ENCODE measurements at regions not wholly inside any gene's neighbourhood (a gene's known extent, or its start where the extent isn't known, plus 50 kb on each side); places are given as distances from the start of the nearest gene placed in this dataset.

- CTCF ChIA-PET, result no interaction called here
- in situ Hi-C loops (cut with MboI; ENCODE audit: low sequenced_read_pairs), result no loop called here
Observed at GRCh38 chr3:24781454-24781853, 286.8 kb upstream of the THRB start.

More at GRCh38 chr3:24781454-24781853, 286.8 kb upstream of the THRB start:
- no peak overlapping the region for H2BK5ac ChIP-seq (ENCODE audit: low read depth, low read length, poor library complexity, severe bottlenecking)
- dilution Hi-C loops (cut with HindIII; ENCODE audit: low sequenced_read_pairs, unreplicated experiment) (no loop called here), intact Hi-C loops (cut with micrococcal nuclease) (no loop called here)
- no peak overlapping the region for H3K14ac ChIP-seq (replicated peaks; ENCODE audit: low read depth, low read length)
- no peak overlapping the region for H3K4ac ChIP-seq (ENCODE audit: low read depth, low read length)
- no peaks in the 10 kb centered on the region for H3K4me1 ChIP-seq (ENCODE audit: control insufficient read depth, insufficient read depth, low read length)
- H4K8ac ChIP-seq (ENCODE audit: low read depth in 2 of 2, low read length in 2 of 2), result no peak overlapping the region
- H3K27ac ChIP-seq (ENCODE audit: insufficient read depth, low read length), result no peak overlapping the region
- no peak for ATAC-seq (ENCODE audit: low read depth)
- TF ChIP-seq FOS (IDR thresholded peaks at IDR 0.05; ENCODE audit: low read depth, low read length), result no peak
- no peak for TF ChIP-seq NFE2L2 (IDR thresholded peaks at IDR 0.05; ENCODE audit: low read depth, low read length)
- no peak for TF ChIP-seq CHD1 (IDR thresholded peaks at IDR 0.05; ENCODE audit: low read depth, low read length)
- no peak for TF ChIP-seq POLR2A (IDR thresholded peaks at IDR 0.05; ENCODE audit: low read depth, low read length)
- no peak for TF ChIP-seq RCOR1 (IDR thresholded peaks at IDR 0.05; ENCODE audit: insufficient replicate concordance, low read length)
- no peak for TF ChIP-seq MAFK (IDR thresholded peaks at IDR 0.05; ENCODE audit: low read depth, low read length)
- TF ChIP-seq SMC3 (IDR thresholded peaks at IDR 0.05; ENCODE audit: low read depth, low read length), result no peak
- TF ChIP-seq MAZ (IDR thresholded peaks at IDR 0.05; ENCODE audit: borderline replicate concordance, low read depth, low read length), result no peak
- TF ChIP-seq USF2 (IDR thresholded peaks at IDR 0.05; ENCODE audit: low read depth, low read length), result no peak
- no peak for TF ChIP-seq ELK1 (IDR thresholded peaks at IDR 0.05; ENCODE audit: borderline replicate concordance, low read depth, low read length)
- no peak for TF ChIP-seq CTCF (conservative IDR thresholded peaks at IDR 0.05; ENCODE audit: low read depth, low read length)
- TF ChIP-seq RAD21 (IDR thresholded peaks at IDR 0.05; ENCODE audit: low read length), result no peak
- no peak for TF ChIP-seq CEBPB (IDR thresholded peaks at IDR 0.05; ENCODE audit: low read depth, low read length)
- TF ChIP-seq BHLHE40 (IDR thresholded peaks at IDR 0.05; ENCODE audit: low read depth, low read length), result no peak
- H2BK20ac ChIP-seq (ENCODE audit: low read depth, low read length), result no peak overlapping the region
- H3K9ac ChIP-seq (ENCODE audit: low read depth, low read length), result no peak overlapping the region
- no peak overlapping the region for H2BK120ac ChIP-seq (ENCODE audit: low read depth, low read length)
- no TSS peak for BruUV-seq (replicated peaks)
- H3K4me3 ChIP-seq (ENCODE audit: insufficient read depth, low read depth, low read length), result no peak overlapping the region
- no peaks in the 10 kb centered on the region for H3K79me1 ChIP-seq (ENCODE audit: low read depth in 1 of 2, low read length in 2 of 2)
- no peaks in the 10 kb centered on the region for H3K27me3 ChIP-seq (ENCODE audit: control insufficient read depth, insufficient read depth, low read length)
- H2AK9ac ChIP-seq (replicated peaks; ENCODE audit: low read depth, low read length, poor library complexity), result no peak overlapping the region
- no peak for DNase-seq
- H3K9me1 ChIP-seq (ENCODE audit: insufficient read depth, low read length), result no peaks in the 10 kb centered on the region
- H3K18ac ChIP-seq (ENCODE audit: low read depth, low read length), result no peak overlapping the region
- no peak overlapping the region for H3K56ac ChIP-seq (ENCODE audit: extremely low read depth, insufficient read depth, low read length)
- POLR2A ChIA-PET (ENCODE audit: unreplicated experiment), result interaction anchor here (0.6 kb wide), 1 partner anchor 11 kb away, joined by 4 read pairs; no protein-coding TSS in a partner anchor
- 0 out of 2 replicates have a peak, but pooled peaks cover 3% of the 10 kb centered on the region for H3K9me3 ChIP-seq (ENCODE audit: control insufficient read depth, insufficient read depth, low read length)
- H2AK5ac ChIP-seq (ENCODE audit: low read depth, low read length), result no peak overlapping the region
- no peak overlapping the region for H4K5ac ChIP-seq (ENCODE audit: low read depth, low read length)
- H2BK15ac ChIP-seq (ENCODE audit: low read depth, low read length), result no peak overlapping the region
- H3K4me2 ChIP-seq (ENCODE audit: low read depth, low read length), result no peak overlapping the region
- H4K91ac ChIP-seq (ENCODE audit: insufficient read depth, low read depth, low read length), result no peak overlapping the region
- no peaks in the 10 kb centered on the region for H3K36me3 ChIP-seq (ENCODE audit: control insufficient read depth, insufficient read depth, low read length)
- H4K20me1 ChIP-seq (ENCODE audit: insufficient read depth, low read length), result no peaks in the 10 kb centered on the region
- no peak overlapping the region for H2AFZ ChIP-seq (replicated peaks; ENCODE audit: low read length, poor library complexity)
- WGBS, 2 experiments (ENCODE audit: extremely low coverage in 2 of 2, insufficient read length in 1 of 2), result no CpG with 5 or more reads among the region's 3 CpGs
- no peak overlapping the region for H3K23ac ChIP-seq (ENCODE audit: low read depth, low read length)
